ENCODE measurements at regions not wholly inside any gene's neighbourhood (a gene's known extent, or its start where the extent isn't known, plus 50 kb on each side); places are given as distances from the start of the nearest gene placed in this dataset.

- no peak for TF ChIP-seq CTCF (IDR thresholded peaks at IDR 0.05)
- Histone ChIP-seq H3K4me1 (no peaks in the 10 kb centered on the region), H3K79me2 (no peaks in the 10 kb centered on the region), H3K27ac (no peak overlapping the region), H3K27me3 (ENCODE audit: control insufficient read depth, insufficient read depth, low read length) (no peaks in the 10 kb centered on the region), H2AFZ (no peak overlapping the region), H3K9ac (no peak overlapping the region), H3K9me3 (ENCODE audit: control insufficient read depth, low read length) (no peaks in the 10 kb centered on the region), H3K4me2 (ENCODE audit: low read length) (no peak overlapping the region), H3K36me3 (ENCODE audit: control insufficient read depth, insufficient read depth, low read length) (no peaks in the 10 kb centered on the region), H3K4me3 (ENCODE audit: low read depth, low read length) (no peak overlapping the region)
These were observed 154.1 kb downstream of the ZNF664 start for GRCh38 chr12:124126950-124127655.

- H3K4me1 ChIP-seq = no peaks in the 10 kb centered on the region
- no peaks in the 10 kb centered on the region for H3K9me3 ChIP-seq (ENCODE audit: control insufficient read depth, low read length)
- no peak overlapping the region for H3K4me3 ChIP-seq (ENCODE audit: low read depth, low read length)
- H3K27me3 ChIP-seq (ENCODE audit: control insufficient read depth, insufficient read depth, low read length) = no peaks in the 10 kb centered on the region
- no peak overlapping the region for H3K9ac ChIP-seq
- no peak overlapping the region for H2AFZ ChIP-seq
- H3K79me2 ChIP-seq = no peaks in the 10 kb centered on the region
- no peak for TF ChIP-seq CTCF (IDR thresholded peaks at IDR 0.05)
- H3K27ac ChIP-seq = no peak overlapping the region
- no peak overlapping the region for H3K4me2 ChIP-seq (ENCODE audit: low read length)
- H3K36me3 ChIP-seq (ENCODE audit: control insufficient read depth, insufficient read depth, low read length) = no peaks in the 10 kb centered on the region
These were observed 156.1 kb downstream of the ZNF664 start for GRCh38 chr12:124129132-124129531.

- Histone ChIP-seq H2AFZ (no peak overlapping the region), H3K9me3 (ENCODE audit: control insufficient read depth, low read length) (no peaks in the 10 kb centered on the region), H3K4me1 (no peaks in the 10 kb centered on the region), H3K79me2 (no peaks in the 10 kb centered on the region), H3K9ac (no peak overlapping the region), H3K27ac (no peak overlapping the region), H3K4me2 (ENCODE audit: low read length) (no peak overlapping the region), H3K4me3 (ENCODE audit: low read depth, low read length) (no peak overlapping the region), H3K27me3 (ENCODE audit: control insufficient read depth, insufficient read depth, low read length) (no peaks in the 10 kb centered on the region), H3K36me3 (ENCODE audit: control insufficient read depth, insufficient read depth, low read length) (no peaks in the 10 kb centered on the region)
- TF ChIP-seq CTCF (IDR thresholded peaks at IDR 0.05) = no peak
These were observed 157.9 kb downstream of the ZNF664 start for GRCh38 chr12:124130691-124131591.

- Histone ChIP-seq H3K9ac (no peak overlapping the region), H3K36me3 (ENCODE audit: control insufficient read depth, insufficient read depth, low read length) (no peaks in the 10 kb centered on the region), H3K4me2 (ENCODE audit: low read length) (no peak overlapping the region), H3K4me3 (ENCODE audit: low read depth, low read length) (no peak overlapping the region), H3K27me3 (ENCODE audit: control insufficient read depth, insufficient read depth, low read length) (no peaks in the 10 kb centered on the region), H3K9me3 (ENCODE audit: control insufficient read depth, low read length) (no peaks in the 10 kb centered on the region), H3K27ac (no peak overlapping the region), H3K4me1 (no peaks in the 10 kb centered on the region), H3K79me2 (no peaks in the 10 kb centered on the region), H2AFZ (no peak overlapping the region)
- no peak for TF ChIP-seq CTCF (IDR thresholded peaks at IDR 0.05)
These were observed 158.6 kb downstream of the ZNF664 start for GRCh38 chr12:124131659-124132058.

Data from parathyroid adenoma (tissue), 2 donors.